OCI-M1 (cell line): ENCODE measurements at regions not wholly inside any gene's neighbourhood (a gene's known extent, or its start where the extent isn't known, plus 50 kb on each side); places are given as distances from the start of the nearest gene placed in this dataset.

Source experiments
- DNase-seq: peaks from one replicate; lab custom pipeline; 2025; lab: John Stamatoyannopoulos, UW

GRCh38 chr14:60349663-60350365 is 100.8 kb downstream of the PPM1A start:
- DNase-seq = peak; percentile 67

- peak; percentile 46 for DNase-seq
Measured at GRCh38 chr14:60350366-60350720, 101.3 kb downstream of the PPM1A start.

DNA sequence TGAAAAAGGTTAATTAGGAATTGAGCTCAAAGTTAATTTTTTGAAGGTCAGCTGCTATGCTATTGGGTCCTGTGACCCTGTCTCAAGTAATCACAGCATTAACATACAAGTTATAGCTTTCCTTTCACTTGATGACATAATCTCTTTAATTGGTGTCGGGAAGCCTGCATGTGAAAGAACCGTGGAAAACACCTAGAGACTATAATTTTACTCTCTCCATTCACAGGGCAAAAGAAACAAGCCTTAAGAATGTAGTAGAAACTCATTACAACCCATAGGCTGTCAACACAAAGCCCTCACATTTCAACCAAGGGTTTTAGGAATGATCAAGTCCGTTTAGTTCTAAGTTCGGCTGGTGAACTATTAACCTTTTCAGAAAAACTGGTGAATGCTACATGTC is 104.4 kb downstream of the PPM1A start:
- DNase-seq = no peak

- DNase-seq = no peak
Measured at GRCh38 chr14:60355768-60356167, 106.7 kb downstream of the PPM1A start.

DNA sequence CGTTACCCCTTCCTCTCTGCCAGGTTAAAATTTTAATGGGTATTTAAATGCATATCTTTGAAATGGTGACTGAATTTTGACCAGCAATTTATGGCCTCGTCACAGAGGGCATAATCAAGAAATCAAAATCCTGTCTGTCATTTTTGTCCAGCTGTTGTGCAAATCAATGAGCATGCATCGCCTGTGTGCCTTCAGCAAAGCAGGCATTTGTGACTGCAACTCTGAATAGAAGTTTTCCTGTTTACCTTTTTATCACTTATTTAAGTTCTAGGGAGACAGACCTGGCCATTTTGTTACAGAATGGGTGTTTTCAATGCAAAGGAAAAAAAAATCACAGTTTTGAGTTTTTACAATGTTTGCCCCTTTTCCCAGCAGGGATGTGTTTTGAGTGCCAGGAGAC is 107.4 kb downstream of the PPM1A start:
- DNase-seq = no peak

- DNase-seq = no peak
Measured at GRCh38 chr14:60356906-60357550, 108.0 kb downstream of the PPM1A start.

GRCh38 chr14:60357551-60358149 is 108.6 kb downstream of the PPM1A start:
- no peak for DNase-seq

DNA sequence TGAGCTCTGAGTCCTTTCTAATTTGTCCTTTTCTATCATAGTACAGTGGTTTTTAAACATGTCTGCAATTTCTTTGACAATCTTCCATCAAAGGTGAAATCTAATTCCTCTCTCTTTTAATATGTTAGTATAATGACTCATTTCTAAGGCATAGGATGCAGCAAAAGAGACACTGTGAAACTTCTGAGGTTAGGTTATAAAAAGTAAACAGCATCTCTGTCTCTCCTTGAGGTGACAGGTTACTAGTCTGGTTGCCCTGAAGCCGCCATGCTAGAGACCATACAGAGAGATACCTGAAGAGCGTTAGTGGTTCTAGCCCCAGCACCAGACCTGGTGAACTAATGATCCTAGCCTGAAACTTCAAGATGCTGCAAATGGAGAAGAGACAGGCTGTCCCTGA is 114.3 kb downstream of the PPM1A start:
- DNase-seq = no peak

DNA sequence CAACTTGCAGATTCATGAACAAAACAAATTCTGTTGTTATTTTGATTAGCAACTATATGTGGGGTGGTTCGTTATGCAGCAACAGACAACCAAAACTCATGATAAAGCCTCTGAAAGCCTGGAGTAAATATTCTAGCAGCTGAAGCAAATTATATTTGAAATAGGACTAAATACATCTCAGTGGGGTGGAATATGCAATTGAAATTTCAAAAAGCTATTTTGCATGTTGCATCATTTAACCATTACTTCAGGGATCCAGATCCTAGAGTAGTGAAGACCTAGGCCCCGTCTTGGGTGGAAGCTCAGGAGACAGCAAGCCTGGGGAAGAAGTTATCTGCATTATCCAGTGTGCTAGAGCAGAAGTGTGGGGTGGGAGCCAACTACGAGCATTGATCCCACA is 114.7 kb downstream of the PPM1A start:
- no peak for DNase-seq

- DNase-seq = no peak
Measured at GRCh38 chr14:60381909-60382308, 104.0 kb downstream of the C14orf39 start.
